DND-41 (cell line): ENCODE measurements at regions not wholly inside any gene's neighbourhood (a gene's known extent, or its start where the extent isn't known, plus 50 kb on each side); places are given as distances from the start of the nearest gene placed in this dataset.

Source experiments
- ATAC-seq: fragments of 200-7000 bp; cut with Tn5 transposase; 3 replicates; pipeline ENCODE4 v1.9.1; 2021; ENCODE audit warnings: low read depth; ENCODE audit not compliant: insufficient read depth
- DNase-seq: peaks from one replicate; pipeline ENCODE4 v3.0.0-alpha.2; 2020
- H2AFZ ChIP-seq: 2 replicates; pipeline ENCODE4 v1.6.0; 2012; ENCODE audit warnings: low read depth, low read length
- H3K27ac ChIP-seq: 2 replicates; pipeline ENCODE4 v1.5.1; 2012; ENCODE audit warnings: low read length, inconsistent platforms
- H3K27me3 ChIP-seq: fragments of 200-600 bp; sonication (generic); 2 replicates; pipeline ENCODE4 v1.6.0; 2012; ENCODE audit warnings: low read length, mild to moderate bottlenecking, inconsistent platforms; ENCODE audit not compliant: insufficient read depth, poor library complexity
- H3K36me3 ChIP-seq: 2 replicates; pipeline ENCODE4 v1.5.1; 2012; ENCODE audit warnings: low read length, inconsistent platforms; ENCODE audit not compliant: insufficient read depth
- H3K4me1 ChIP-seq: 2 replicates; pipeline ENCODE4 v1.5.1; 2012; ENCODE audit warnings: mild to moderate bottlenecking, low read length; ENCODE audit not compliant: insufficient read depth
- H3K4me2 ChIP-seq: 2 replicates; pipeline ENCODE4 v1.6.0; 2012; ENCODE audit warnings: mild to moderate bottlenecking, moderate library complexity, low read length, inconsistent platforms; ENCODE audit not compliant: insufficient read depth
- H3K4me3 ChIP-seq, 2 experiments: fragments of 200-600 bp in 1 of 2; shearing (Covaris generic) in 1 of 2; 2 replicates each; pipeline ENCODE4 v1.5.1; 2012 to 2016; ENCODE audit warnings: inconsistent platforms in 2 of 2, low read length in 2 of 2, mild to moderate bottlenecking in 2 of 2, low read depth in 1 of 2, moderate library complexity in 1 of 2
- H3K79me2 ChIP-seq: 2 replicates; pipeline ENCODE4 v1.6.0; 2012; ENCODE audit warnings: low read length, inconsistent platforms; ENCODE audit not compliant: insufficient read depth
- H3K9ac ChIP-seq: 2 replicates; pipeline ENCODE4 v1.6.0; 2012; ENCODE audit warnings: low read depth, mild to moderate bottlenecking, inconsistent platforms, low read length, moderate library complexity
- H3K9me3 ChIP-seq: 2 replicates; pipeline ENCODE4 v1.5.1; 2012; ENCODE audit warnings: low read length, moderate library complexity, mild to moderate bottlenecking, inconsistent platforms; ENCODE audit not compliant: insufficient read depth, severe bottlenecking
- H4K20me1 ChIP-seq: 2 replicates; pipeline ENCODE4 v1.6.0; 2012; ENCODE audit warnings: low read length; ENCODE audit not compliant: insufficient read depth
- EZH2 ChIP-seq: IDR thresholded peaks from 3 replicates; pipeline ENCODE4 v1.6.1; 2012; ENCODE audit warnings: borderline replicate concordance, low read depth, mild to moderate bottlenecking, moderate library complexity, low read length, inconsistent platforms; ENCODE audit not compliant: severe bottlenecking
- TF ChIP-seq, protein P1 (sequence below): IDR thresholded peaks from 2 replicates; pipeline ENCODE4 v1.5.1; 2012; ENCODE audit warnings: borderline replicate concordance, low read length, moderate library complexity, mild to moderate bottlenecking; ENCODE audit not compliant: poor library complexity, severe bottlenecking; ENCODE audit errors: extremely low read depth

DNA sequence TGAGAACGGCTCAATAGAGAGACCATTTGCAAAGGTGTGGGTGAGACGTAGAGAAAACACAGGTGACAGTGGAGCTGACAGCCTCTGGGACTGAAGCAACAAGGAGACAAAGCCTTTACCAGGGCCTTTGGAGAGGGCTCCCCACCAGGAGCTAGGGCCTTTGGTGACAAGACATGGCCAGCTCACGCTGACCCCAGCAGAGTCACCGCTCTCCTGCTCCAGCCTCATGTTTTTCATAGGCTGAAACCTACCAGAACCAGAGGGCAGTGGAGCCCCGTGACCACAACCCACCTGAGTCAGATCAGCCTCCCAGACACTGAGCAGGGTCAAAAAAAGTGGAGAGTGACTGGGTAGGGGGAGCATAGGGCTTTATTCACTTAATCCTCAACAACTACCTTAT is 214.7 kb downstream of the SHQ1 start:
- H2AFZ ChIP-seq = no peak overlapping the region
- TF ChIP-seq EZH2 = no peak
- TF ChIP-seq, protein P1, sequence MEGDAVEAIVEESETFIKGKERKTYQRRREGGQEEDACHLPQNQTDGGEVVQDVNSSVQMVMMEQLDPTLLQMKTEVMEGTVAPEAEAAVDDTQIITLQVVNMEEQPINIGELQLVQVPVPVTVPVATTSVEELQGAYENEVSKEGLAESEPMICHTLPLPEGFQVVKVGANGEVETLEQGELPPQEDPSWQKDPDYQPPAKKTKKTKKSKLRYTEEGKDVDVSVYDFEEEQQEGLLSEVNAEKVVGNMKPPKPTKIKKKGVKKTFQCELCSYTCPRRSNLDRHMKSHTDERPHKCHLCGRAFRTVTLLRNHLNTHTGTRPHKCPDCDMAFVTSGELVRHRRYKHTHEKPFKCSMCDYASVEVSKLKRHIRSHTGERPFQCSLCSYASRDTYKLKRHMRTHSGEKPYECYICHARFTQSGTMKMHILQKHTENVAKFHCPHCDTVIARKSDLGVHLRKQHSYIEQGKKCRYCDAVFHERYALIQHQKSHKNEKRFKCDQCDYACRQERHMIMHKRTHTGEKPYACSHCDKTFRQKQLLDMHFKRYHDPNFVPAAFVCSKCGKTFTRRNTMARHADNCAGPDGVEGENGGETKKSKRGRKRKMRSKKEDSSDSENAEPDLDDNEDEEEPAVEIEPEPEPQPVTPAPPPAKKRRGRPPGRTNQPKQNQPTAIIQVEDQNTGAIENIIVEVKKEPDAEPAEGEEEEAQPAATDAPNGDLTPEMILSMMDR = no peak
- no peak for DNase-seq
- H3K4me1 ChIP-seq = peaks cover 12% of the 10 kb centered on the region
- H3K27ac ChIP-seq = no peak overlapping the region
- H3K36me3 ChIP-seq = no peaks in the 10 kb centered on the region
- no peak for ATAC-seq
- H3K9me3 ChIP-seq = peaks cover 2% of the 10 kb centered on the region
- no peaks in the 10 kb centered on the region for H4K20me1 ChIP-seq
- no peak overlapping the region for H3K9ac ChIP-seq
- H3K4me3 ChIP-seq = no peak overlapping the region
- no peaks in the 10 kb centered on the region for H3K27me3 ChIP-seq
- H3K79me2 ChIP-seq = no peaks in the 10 kb centered on the region
- H3K4me2 ChIP-seq = no peak overlapping the region

DNA sequence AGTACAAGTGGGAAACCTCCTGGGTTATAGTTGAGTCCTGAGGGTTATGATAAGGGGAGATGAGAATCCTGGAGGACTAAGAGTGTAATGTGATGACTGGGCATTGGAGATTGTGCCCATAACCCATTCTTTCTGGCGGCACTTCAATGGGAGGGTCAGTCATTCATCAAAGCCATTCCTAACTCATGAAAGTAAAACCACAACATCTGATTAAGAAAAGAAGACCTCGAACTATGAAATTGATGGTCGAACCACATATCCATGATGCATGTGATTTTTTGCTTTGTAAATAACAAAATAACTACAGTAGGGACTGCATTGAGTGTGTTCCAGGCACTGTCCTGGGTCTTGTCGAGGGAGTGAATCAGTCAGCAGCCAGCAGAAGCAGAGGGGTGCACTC is 215.1 kb downstream of the SHQ1 start:
- TF ChIP-seq, protein P1 = no peak
- TF ChIP-seq EZH2 = no peak
- DNase-seq = no peak
- H4K20me1 ChIP-seq = no peaks in the 10 kb centered on the region
- no peaks in the 10 kb centered on the region for H3K79me2 ChIP-seq
- H3K4me2 ChIP-seq = no peak overlapping the region
- H3K36me3 ChIP-seq = no peaks in the 10 kb centered on the region
- H3K27ac ChIP-seq = no peak overlapping the region
- no peak overlapping the region for H3K4me3 ChIP-seq
- H3K9me3 ChIP-seq = peaks cover 2% of the 10 kb centered on the region
- no peak overlapping the region for H3K9ac ChIP-seq
- H2AFZ ChIP-seq = no peak overlapping the region
- H3K27me3 ChIP-seq = no peaks in the 10 kb centered on the region
- no peak for ATAC-seq
- H3K4me1 ChIP-seq = peaks cover 16% of the 10 kb centered on the region

DNA sequence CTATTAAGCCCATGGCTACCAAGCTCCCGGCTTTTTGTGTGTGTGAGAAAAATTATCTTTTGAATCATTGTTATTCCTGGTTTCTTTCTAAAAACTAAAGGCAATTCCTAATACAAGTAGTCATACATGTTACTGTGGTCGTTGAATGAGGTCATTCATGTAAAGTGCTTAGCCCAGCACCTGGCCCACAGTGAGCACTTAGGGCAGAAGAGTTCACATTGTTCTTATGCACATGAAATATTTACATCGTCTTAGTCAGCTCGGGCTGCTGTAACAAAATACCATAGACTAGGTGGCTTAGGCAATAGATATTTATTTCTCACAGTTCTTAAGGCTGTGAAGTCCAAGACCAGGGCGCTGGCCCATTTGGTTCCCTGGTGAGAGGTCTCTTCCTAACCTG is 216.1 kb downstream of the SHQ1 start:
- no peak overlapping the region for H3K4me3 ChIP-seq
- H2AFZ ChIP-seq = no peak overlapping the region
- peaks cover 19% of the 10 kb centered on the region for H3K4me1 ChIP-seq
- DNase-seq = no peak
- H3K79me2 ChIP-seq = no peaks in the 10 kb centered on the region
- H3K36me3 ChIP-seq = no peaks in the 10 kb centered on the region
- H4K20me1 ChIP-seq = no peaks in the 10 kb centered on the region
- no peak for TF ChIP-seq EZH2
- TF ChIP-seq, protein P1 = no peak
- H3K4me2 ChIP-seq = no peak overlapping the region
- no peaks in the 10 kb centered on the region for H3K27me3 ChIP-seq
- H3K9ac ChIP-seq = no peak overlapping the region
- no peak for ATAC-seq
- no peak overlapping the region for H3K27ac ChIP-seq
- peaks cover 2% of the 10 kb centered on the region for H3K9me3 ChIP-seq

DNA sequence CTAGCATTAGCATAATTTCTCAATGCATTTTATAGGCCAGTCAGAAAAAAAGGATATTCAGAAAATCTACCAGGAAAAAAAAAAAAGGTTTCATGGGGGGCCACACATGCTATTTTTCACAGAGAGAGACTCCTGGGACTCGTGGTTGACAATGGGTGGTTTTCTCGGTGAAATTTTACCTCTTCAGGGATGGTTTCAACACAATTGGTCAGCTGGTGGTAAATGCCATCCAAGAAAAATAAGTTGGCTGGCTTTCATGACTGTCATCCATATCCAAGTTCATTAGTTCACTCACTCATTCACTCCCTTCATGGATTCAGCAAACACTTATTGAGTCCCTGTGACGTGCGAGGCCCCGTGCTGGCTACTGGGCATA is 217.3 kb downstream of the SHQ1 start:
- Histone ChIP-seq H3K27me3 (no peaks in the 10 kb centered on the region), H3K79me2 (no peaks in the 10 kb centered on the region), H3K9ac (no peak overlapping the region), H3K36me3 (no peaks in the 10 kb centered on the region), H2AFZ (no peak overlapping the region), H3K4me3 (no peak overlapping the region), H3K4me2 (no peak overlapping the region), H3K4me1 (peaks cover 19% of the 10 kb centered on the region), H4K20me1 (no peaks in the 10 kb centered on the region), H3K9me3 (peaks cover 2% of the 10 kb centered on the region), H3K27ac (no peak overlapping the region)
- no peak for ATAC-seq
- no peak for DNase-seq
- TF ChIP-seq EZH2 = no peak
- TF ChIP-seq, protein P1 = no peak
